HG02678 (cell line): ENCODE measurements at regions not wholly inside any gene's neighbourhood (a gene's known extent, or its start where the extent isn't known, plus 50 kb on each side); places are given as distances from the start of the nearest gene placed in this dataset.
"Not testable (repeated sequence)": the region's sequence is repeated elsewhere in the genome, so short reads cannot be mapped to it uniquely, and the experiment has no call there.

Experiments used
- ATAC-seq: cut with Tn5 transposase; IDR thresholded peaks from one replicate; pipeline ENCODE4 v1.9.1; 2021; ENCODE audit warnings: mild to moderate bottlenecking, moderate library complexity; ENCODE audit not compliant: unreplicated experiment

GRCh38 chr2:234701841-234702240 lies 205.0 kb upstream of the ARL4C start:
- ATAC-seq: no peak

GRCh38 chr2:234701421-234701820 lies 204.5 kb upstream of the ARL4C start:
- ATAC-seq: no peak

- no peak for ATAC-seq
These were observed 202.6 kb upstream of the ARL4C start for GRCh38 chr2:234699456-234699855.

- ATAC-seq: not testable (repeated sequence)
These were observed 200.5 kb upstream of the ARL4C start for GRCh38 chr2:234697300-234697876.

GRCh38 chr2:234695981-234696380 lies 199.1 kb upstream of the ARL4C start:
- ATAC-seq: no peak

GRCh38 chr2:234694244-234695013 lies 197.5 kb upstream of the ARL4C start:
- ATAC-seq: no peak

GRCh38 chr2:234693681-234694190 lies 196.9 kb upstream of the ARL4C start:
- ATAC-seq: not testable (repeated sequence)

GRCh38 chr2:234693191-234693590 lies 196.3 kb upstream of the ARL4C start:
- ATAC-seq: not testable (repeated sequence)

- no peak for ATAC-seq
These were observed 195.4 kb upstream of the ARL4C start for GRCh38 chr2:234691968-234692955.

- ATAC-seq: no peak
These were observed 194.3 kb upstream of the ARL4C start for GRCh38 chr2:234691214-234691575.

- no peak for ATAC-seq
These were observed 193.8 kb upstream of the ARL4C start for GRCh38 chr2:234690569-234691213.

GRCh38 chr2:234689911-234690379 lies 193.1 kb upstream of the ARL4C start:
- ATAC-seq: no peak

- ATAC-seq: no peak
These were observed 191.0 kb upstream of the ARL4C start for GRCh38 chr2:234687718-234688475.

GRCh38 chr2:234686088-234686890 lies 189.4 kb upstream of the ARL4C start:
- no peak for ATAC-seq

- ATAC-seq: no peak
These were observed 187.6 kb upstream of the ARL4C start for GRCh38 chr2:234684466-234684865.

- no peak for ATAC-seq
These were observed 187.1 kb upstream of the ARL4C start for GRCh38 chr2:234683950-234684349.

GRCh38 chr2:234682492-234683228 lies 185.8 kb upstream of the ARL4C start:
- no peak for ATAC-seq
